T-helper 2 cell (primary cell): ENCODE measurements at regions not wholly inside any gene's neighbourhood (a gene's known extent, or its start where the extent isn't known, plus 50 kb on each side); places are given as distances from the start of the nearest gene placed in this dataset.
A peak's percentile ranks its signal among the peaks of the same experiment; 100 is the strongest.

Experiments
- DNase-seq, 5 experiments: peaks; one replicate each; pipeline versions ENCODE4 v3.0.0 to v3.0.0-alpha.2; 2012 to 2022

GRCh38 chr3:161555320-161555719, 58.7 kb downstream of the OTOL1 start:
- DNase-seq = no peak

DNA sequence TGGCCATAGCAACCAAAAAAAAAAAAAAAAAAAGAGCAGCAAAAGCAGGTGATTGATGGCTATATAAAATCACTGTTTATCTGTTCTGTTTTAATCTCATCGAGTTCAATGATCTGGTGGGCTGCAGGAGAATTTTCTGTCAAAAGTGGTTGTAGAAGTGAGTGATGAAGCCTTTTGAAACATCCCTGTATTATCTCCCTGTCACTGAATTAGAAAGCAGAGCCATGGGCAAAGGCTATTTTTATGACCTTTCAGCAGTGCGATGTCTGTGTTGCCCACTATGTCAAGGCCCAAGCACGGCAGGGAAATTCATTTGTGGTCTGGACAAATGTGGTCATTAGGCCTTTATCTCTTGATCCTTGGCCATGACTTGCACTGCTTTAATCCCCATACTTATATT, 59.9 kb downstream of the OTOL1 start:
- DNase-seq = no peak

DNA sequence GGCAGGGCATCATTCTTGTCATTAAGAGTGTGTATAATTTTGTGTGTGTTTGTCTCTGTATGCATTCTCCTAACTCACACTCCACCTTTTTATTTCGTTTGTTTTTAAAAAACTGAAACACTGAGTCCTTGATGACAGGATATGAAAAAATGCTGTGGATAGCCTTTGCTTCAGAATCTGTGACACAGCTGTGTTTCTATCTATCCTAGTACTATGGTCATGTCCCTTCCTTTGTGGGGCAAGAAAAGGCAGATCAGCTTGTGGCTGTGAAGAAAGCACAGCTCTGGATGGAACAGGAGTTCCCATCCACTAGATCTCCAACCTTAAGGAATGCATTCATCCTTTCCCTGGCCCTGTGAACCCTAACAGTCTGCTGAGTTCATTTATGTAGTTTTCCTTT, 60.3 kb downstream of the OTOL1 start:
- DNase-seq = no peak

DNA sequence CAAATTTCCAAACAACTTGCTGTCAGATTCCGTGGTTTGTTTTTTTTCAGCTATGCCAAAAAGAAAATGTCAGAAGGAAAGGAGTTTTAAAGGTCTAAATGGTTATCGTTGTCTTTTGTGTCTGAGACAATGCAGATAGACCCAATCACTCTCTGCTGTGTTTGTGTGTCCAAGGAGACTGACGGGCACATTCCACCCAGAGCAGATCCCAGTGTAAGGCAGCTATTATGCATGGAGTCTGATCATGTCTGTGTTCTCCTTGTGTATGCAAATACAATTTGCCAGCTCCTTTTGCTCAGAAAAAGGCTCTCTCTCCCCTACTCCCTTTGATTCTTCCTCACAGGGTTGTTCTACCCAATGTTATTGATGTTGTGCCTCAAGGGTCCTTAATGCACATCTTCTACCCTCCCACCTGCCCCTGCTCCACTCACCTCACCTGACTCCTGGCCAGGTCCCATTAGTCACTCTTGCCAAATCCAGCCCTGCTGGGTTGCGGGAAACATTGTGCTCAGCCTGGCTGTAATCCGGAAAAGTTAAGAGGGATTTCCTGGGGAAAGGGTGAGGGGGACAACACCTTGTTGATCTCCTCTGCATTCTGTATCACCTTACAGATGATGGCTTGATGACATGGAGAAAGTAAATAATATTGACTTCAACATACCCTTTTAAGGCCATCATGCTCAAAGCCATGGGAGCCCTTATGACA, 61.0 kb downstream of the OTOL1 start:
- DNase-seq = no peak

DNA sequence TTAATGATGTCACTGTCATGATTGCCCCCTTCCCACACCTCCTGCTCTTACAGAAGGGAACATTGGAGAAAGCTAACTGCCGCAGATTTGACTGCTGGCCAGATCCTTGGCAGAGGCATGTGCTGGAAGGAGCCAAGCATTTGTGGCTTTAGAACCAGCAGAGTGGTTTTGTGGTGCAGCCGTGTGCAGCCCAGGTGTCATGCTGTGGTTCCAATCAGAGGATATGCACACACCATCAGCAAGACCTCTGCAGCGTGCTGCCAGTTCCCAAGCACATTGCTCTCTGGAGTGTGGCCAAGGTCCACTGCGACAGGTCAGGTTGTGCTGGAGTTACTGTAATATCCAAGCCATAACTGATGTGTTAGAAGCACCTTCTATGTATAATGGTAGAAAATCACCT, 61.6 kb downstream of the OTOL1 start:
- DNase-seq = peak in 1 of 5 experiments; percentile 13

GRCh38 chr3:161559177-161559998, 62.8 kb downstream of the OTOL1 start:
- DNase-seq = peak in 1 of 5 experiments; percentile 37

DNA sequence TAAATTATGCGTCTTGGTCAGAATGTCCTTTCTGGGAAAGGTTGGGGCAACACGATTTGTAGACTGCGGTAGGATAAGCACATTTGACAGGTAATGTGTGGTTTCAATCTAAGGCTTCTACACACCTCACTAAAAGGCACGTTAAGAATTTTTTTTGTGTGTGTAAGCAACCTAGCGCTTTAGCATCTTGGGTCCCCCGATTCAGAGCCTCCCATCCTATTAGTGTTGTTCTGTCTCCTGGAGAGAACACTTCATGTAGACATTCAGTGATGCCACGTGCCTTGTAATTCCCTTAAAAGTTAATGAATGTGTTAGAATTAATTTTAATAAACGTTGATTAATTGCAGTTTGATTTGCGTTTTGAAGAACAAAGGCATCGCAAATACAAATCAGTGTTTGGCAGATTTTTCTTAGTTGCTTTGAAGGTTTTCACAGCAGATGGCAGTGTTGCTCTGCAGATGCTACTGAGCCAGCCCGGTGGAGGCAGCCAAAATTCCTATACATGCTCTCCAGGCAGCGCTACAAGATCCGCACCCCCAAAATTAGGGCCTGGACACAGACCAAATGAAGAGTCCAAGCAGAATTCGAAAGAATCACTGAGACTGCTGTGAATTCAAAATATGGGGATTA, 63.5 kb downstream of the OTOL1 start:
- DNase-seq = peak in 1 of 5 experiments; percentile 11

DNA sequence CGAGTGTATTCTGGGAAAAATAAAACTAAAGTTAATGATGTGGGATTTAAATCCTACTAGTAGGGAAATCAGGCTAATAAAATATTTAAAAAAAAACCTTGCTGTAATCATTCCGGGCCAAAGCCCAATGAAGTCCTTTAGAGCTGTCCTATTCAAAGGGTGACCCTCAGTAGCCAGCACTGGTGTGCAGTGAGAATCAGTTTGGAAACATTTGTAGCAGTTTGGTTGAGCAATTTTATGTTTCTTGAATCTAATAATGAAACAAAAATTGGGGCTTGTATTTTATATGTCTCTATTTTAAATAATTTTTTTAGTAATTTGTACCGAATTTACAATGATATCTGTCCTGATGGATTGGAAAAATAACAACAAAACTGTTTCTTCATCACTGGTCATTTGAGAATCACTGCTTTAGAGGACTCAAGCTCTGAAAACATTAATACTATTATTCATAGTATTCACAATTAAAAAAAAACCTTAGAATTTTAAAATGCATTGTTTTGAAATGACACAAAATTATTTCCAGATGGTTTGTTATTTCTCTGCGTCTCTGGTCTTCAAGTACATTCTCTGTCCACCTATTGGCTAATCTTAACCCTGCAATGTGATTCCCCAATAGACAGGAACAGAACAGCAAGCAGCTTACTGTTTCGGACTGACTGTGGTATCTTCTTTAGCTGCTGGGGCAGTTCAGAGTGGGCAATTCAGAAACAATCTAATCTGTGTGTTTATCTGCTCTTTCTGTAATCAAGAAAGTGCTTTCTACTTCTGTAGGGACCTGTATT, 71.2 kb downstream of the OTOL1 start:
- DNase-seq = no peak

DNA sequence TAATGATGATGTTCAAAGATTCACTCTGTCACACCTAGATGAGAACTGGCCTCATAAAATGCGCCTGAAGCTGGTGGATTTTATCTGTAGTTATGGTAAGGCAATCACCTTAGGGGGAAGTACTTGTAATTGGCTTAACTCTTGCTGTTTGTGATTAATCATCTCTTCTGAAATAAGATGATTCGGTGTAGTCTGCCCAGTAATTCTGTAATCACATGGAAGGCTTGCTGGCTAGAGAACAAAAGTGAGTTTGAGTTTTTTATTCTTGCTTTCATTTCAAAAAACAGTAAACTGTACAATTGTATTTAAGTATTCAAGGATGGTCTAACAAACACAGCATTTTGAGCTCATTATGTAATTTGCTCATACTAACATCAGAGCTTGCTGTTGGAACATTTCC, 72.1 kb downstream of the OTOL1 start:
- no peak for DNase-seq

GRCh38 chr3:161571951-161572350, 75.3 kb downstream of the OTOL1 start:
- no peak for DNase-seq

- no peak for DNase-seq
Measured at GRCh38 chr3:161573136-161573535, 76.5 kb downstream of the OTOL1 start.

GRCh38 chr3:161575901-161576300, 79.3 kb downstream of the OTOL1 start:
- no peak for DNase-seq

DNA sequence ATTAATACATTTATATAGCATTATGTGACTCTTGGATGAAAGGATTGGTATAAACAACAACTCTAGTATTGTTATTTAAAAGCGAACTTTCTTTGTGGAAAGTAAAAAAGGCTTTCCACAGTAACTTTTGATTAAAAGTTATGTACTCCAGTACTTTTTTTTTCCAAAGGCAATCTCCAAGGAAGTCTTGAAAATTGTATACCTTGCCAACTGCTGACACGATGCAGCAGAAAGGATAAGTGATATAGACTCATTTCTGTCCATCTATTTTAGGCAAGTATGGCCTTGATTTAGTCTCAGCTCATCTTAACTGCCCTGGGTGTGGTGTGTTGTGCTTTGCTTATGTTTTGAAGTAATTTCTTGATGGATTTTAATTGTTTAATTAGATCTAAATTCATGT, 79.7 kb downstream of the OTOL1 start:
- no peak for DNase-seq

- DNase-seq = no peak
Measured at GRCh38 chr3:161576714-161577510, 80.3 kb downstream of the OTOL1 start.

- no peak for DNase-seq
Measured at GRCh38 chr3:161577662-161578061, 81.1 kb downstream of the OTOL1 start.

- no peak for DNase-seq
Measured at GRCh38 chr3:161579395-161580126, 83.0 kb downstream of the OTOL1 start.

DNA sequence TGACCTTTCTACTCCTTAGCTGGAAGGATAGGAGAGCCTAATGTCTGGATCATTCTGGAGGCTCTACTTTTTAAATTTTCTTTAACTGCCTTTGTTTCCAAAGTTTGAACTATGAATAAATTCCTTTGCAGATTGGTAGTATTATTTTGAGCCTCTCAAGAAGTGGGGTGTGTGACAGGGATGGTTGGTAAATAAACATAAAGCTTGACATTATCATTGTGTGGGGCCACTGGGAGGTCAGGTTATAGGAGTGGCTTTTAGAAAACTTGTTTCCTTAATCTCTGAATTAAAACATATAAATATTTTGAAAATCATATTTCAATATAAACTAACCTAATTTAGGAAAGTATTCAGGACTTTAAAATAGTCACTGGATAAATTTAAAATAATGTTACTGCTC, 89.3 kb downstream of the OTOL1 start:
- DNase-seq = no peak

GRCh38 chr3:161586556-161587235, 90.1 kb downstream of the OTOL1 start:
- DNase-seq = no peak

GRCh38 chr3:161598639-161599038, 102.0 kb downstream of the OTOL1 start:
- DNase-seq = no peak

DNA sequence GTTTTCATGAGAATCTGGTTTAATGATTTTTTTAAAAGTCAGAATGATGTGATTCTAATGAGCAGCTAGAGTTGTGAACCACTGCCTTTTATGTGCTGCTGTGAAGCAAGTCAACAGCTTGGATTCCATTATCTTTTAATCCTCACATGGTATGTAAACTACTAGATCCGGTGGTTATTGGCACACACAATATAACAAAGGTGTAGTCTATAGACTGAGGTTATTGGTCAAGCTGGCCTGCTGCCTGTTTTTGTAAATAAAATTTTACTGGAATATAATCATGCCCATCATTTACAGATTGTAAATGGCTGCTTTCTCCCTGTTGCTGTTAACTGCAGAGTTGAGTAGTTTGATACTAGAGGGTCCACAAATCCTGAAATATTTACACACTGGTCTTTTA, 103.1 kb downstream of the OTOL1 start:
- DNase-seq = no peak

DNA sequence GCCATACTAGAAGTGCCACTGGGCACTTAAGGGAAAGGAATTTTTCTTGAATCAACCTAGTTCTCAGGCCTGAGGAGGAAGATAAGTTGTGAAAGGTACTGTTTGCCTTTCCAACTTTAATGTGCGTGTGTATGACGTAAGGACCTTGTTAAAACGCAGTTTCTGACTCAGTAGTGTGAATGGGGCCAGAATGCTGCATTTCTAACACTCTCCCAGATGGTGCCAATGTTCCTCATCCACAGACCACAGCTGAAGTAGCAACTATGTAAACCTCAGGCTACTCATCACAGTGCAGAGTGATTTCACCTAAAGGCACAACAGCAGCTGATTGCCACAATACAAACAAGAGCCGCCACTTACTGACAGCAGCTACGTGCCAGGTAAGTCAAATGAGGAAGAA, 103.6 kb downstream of the OTOL1 start:
- DNase-seq = no peak
